B cell (primary cell): ENCODE measurements at regions not wholly inside any gene's neighbourhood (a gene's known extent, or its start where the extent isn't known, plus 50 kb on each side); places are given as distances from the start of the nearest gene placed in this dataset.

ENCODE experiments used
- ATAC-seq: fragments of 200-7000 bp; cut with Tn5 transposase; one replicate; pipeline ENCODE4 v1.10.0; 2021; ENCODE audit warnings: low read depth, mild to moderate bottlenecking, moderate number of reproducible peaks, moderate library complexity
- CTCF ChIA-PET: fragments of 350-600 bp; sonication (Branson Sonifier 250); formaldehyde crosslinking; loops from one replicate; lab custom pipeline; 2021; ENCODE audit warnings: antibody characterized with exemption, inconsistent platforms; lab: Charles Lee
- POLR2A ChIA-PET: fragments of 350-600 bp; sonication (Branson Sonifier 250); formaldehyde crosslinking; loops from one replicate; lab custom pipeline; 2021; ENCODE audit warnings: antibody characterized with exemption; lab: Charles Lee
- DNase-seq: peaks from one replicate; pipeline ENCODE4 v3.0.0; 2013
- H2AFZ ChIP-seq: 2 replicates; pipeline ENCODE4 v1.6.1; 2012; ENCODE audit warnings: mild to moderate bottlenecking, low read depth, low read length; ENCODE audit not compliant: insufficient read depth, poor library complexity, severe bottlenecking
- H3K27ac ChIP-seq, 2 donors: 1 replicate in 1 of 2; 2 replicates in 1 of 2; pipeline ENCODE4 v1.5.1; 2012 to 2013; ENCODE audit warnings: low read length in 2 of 2, mild to moderate bottlenecking in 2 of 2, moderate library complexity in 1 of 2
- H3K27me3 ChIP-seq, 4 experiments: fragments of 200-600 bp in 1 of 4; sonication (generic) in 1 of 4; replicated peaks in 1 of 4; 1 replicate in 2 of 4; 2 replicates in 2 of 4; pipeline versions ENCODE4 v1.6.1 to v1.7.0; 2013 to 2016; ENCODE audit warnings: low read length in 3 of 4, mild to moderate bottlenecking in 2 of 4, mixed read lengths in 1 of 4, moderate library complexity in 1 of 4; ENCODE audit not compliant: insufficient read depth in 4 of 4, control insufficient read depth in 3 of 4; ENCODE audit errors: control extremely low read depth in 1 of 4
- H3K36me3 ChIP-seq, 2 experiments: replicated peaks in 1 of 2; 1 replicate in 1 of 2; 2 replicates in 1 of 2; pipeline versions ENCODE4 v1.6.1 to v1.7.1; 2013; ENCODE audit warnings: low read length in 1 of 2; ENCODE audit not compliant: insufficient read depth in 2 of 2, control insufficient read depth in 1 of 2; ENCODE audit errors: control extremely low read depth in 1 of 2, extremely low read depth in 1 of 2
- H3K4me1 ChIP-seq, 2 donors: fragments of 200-600 bp in 1 of 2; sonication (generic) in 1 of 2; 1 replicate in 1 of 2; 2 replicates in 1 of 2; pipeline versions ENCODE4 v1.5.1 to v1.6.1; 2013 to 2017; ENCODE audit warnings: low read length in 2 of 2; ENCODE audit not compliant: control insufficient read depth in 2 of 2, insufficient read depth in 2 of 2
- H3K4me2 ChIP-seq: replicated peaks from 2 replicates; pipeline ENCODE3; 2012; ENCODE audit warnings: mild to moderate bottlenecking, low read depth, low read length; ENCODE audit not compliant: poor library complexity, severe bottlenecking
- H3K4me3 ChIP-seq, 5 experiments: fragments of 200-600 bp in 1 of 5; sonication (generic) in 1 of 5; 1 replicate in 3 of 5; 2 replicates in 2 of 5; pipeline versions ENCODE4 v1.5.1 to v1.7.0; 2011 to 2016; ENCODE audit warnings: low read length in 4 of 5, mild to moderate bottlenecking in 4 of 5, low read depth in 2 of 5, control low read depth in 1 of 5, moderate library complexity in 1 of 5; ENCODE audit not compliant: insufficient read depth in 1 of 5; ENCODE audit errors: control extremely low read depth in 1 of 5, extremely low read depth in 1 of 5
- H3K79me2 ChIP-seq: fragments of 200-600 bp; sonication (generic); one replicate; pipeline ENCODE4 v1.6.0; 2016; ENCODE audit warnings: low read length; ENCODE audit not compliant: control insufficient read depth, insufficient read depth
- H3K9ac ChIP-seq: fragments of 200-600 bp; sonication (generic); 2 replicates; pipeline ENCODE4 v1.6.1; 2017; ENCODE audit warnings: mild to moderate bottlenecking, low read length, moderate library complexity
- H3K9me3 ChIP-seq, 3 donors: one replicate each; pipeline versions ENCODE4 v1.6.1 to v1.7.1; 2013; ENCODE audit warnings: low read length in 2 of 3; ENCODE audit not compliant: control insufficient read depth in 2 of 3, insufficient read depth in 1 of 3; ENCODE audit errors: control extremely low read depth in 1 of 3
- H4K20me1 ChIP-seq: 2 replicates; pipeline ENCODE4 v1.6.0; 2012; ENCODE audit warnings: mild to moderate bottlenecking, low read length; ENCODE audit not compliant: insufficient read depth, control insufficient read depth, poor library complexity, severe bottlenecking
- H3K27ac Mint-ChIP-seq: one replicate; pipeline ENCODE4 v1.8.0; 2021; ENCODE audit warnings: mixed read lengths
- H3K27me3 Mint-ChIP-seq: one replicate; pipeline ENCODE4 v1.8.0; 2021; ENCODE audit warnings: mixed read lengths
- H3K4me1 Mint-ChIP-seq: one replicate; pipeline ENCODE4 v1.8.0; 2021; ENCODE audit warnings: mixed read lengths
- H3K4me3 Mint-ChIP-seq: one replicate; pipeline ENCODE4 v1.8.0; 2021; ENCODE audit warnings: mixed read lengths
- H3K9me3 Mint-ChIP-seq: one replicate; pipeline ENCODE4 v1.8.0; 2022; ENCODE audit warnings: mixed read lengths; ENCODE audit not compliant: insufficient read depth
- EZH2 ChIP-seq: IDR thresholded peaks from 2 replicates; pipeline ENCODE4 v1.6.1; 2012; ENCODE audit warnings: borderline replicate concordance, low read depth, mild to moderate bottlenecking, moderate library complexity, low read length; ENCODE audit not compliant: insufficient read depth, poor library complexity, severe bottlenecking
- WGBS: methylation state at CpG from one replicate; pipeline ENCODE4 v1.1.5; 2013; ENCODE audit warnings: missing lambda C conversion rate; ENCODE audit not compliant: insufficient coverage; 5-methylcytosine and 5-hydroxymethylcytosine counted together
- intact Hi-C: fragments of 100-400 bp; cut with micrococcal nuclease; formaldehyde crosslinking; loops from one replicate; pipeline ENCODE4 v1.10.0; 2022
- TF ChIP-seq, protein P1 (sequence below): fragments of 200-600 bp; IDR thresholded peaks from one replicate; pipeline ENCODE4 v1.8.0; 2022; ENCODE audit warnings: antibody characterized with exemption, mild to moderate bottlenecking

DNA sequence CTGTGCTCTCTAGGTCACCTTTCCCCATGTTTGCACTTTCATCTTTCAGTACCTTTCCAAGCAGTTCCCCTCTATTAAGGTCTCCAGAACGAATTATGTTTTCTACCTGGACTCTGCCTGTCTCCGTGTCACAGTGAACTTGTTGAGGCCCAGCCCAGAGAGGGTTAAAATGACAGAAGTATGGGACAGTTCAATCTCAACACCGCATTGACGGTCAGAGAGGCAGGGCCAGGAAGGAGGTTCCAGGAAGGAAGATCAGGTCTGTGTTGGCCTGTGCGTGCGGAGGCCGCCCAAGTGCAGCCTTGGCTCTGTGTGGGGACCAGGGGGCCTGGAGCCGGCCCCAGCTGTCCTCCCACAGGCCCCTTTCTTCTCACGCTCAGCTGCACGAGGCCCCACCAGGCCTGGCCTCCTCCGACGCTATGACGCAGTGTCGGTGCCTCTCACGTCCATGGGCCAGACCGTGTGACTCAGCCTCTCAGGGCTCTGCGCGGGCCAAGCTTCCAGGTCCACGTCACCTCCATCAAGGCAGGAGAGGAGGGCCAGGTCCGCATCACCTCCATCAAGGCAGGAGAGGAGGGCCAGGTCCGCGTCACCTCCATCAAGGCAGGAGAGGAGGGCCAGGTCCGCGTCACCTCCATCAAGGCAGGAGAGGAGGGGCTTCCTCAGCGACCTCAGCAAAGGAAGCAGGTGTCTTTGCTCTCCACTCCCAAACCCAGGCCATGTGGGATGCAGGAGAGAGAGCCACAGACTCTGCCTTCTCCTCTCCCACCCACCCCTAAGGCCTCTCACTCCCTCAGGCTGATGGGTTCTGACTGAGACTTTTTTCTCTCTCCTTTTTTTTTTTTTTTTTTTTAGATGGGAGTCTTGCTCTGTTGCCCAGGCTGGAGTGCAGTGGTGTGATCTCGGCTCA, 83.1 kb downstream of the CPN2 start:
- Histone ChIP-seq H3K4me1 (peaks cover 10% of the 10 kb centered on the region in 2 donors), H3K36me3 (no peaks in the 10 kb centered on the region), H3K27ac (no peak overlapping the region), H4K20me1 (no peaks in the 10 kb centered on the region), H3K4me3 (no peak overlapping the region), H3K79me2 (no peaks in the 10 kb centered on the region), H3K9me3 (no peaks in the 10 kb centered on the region), H3K27me3 (peaks cover 0 to 40% (median 6%) of the 10 kb centered on the region in 4 experiments), H2AFZ (no peak overlapping the region), H3K4me2 (no peak overlapping the region), H3K9ac (no peak overlapping the region)
- TF ChIP-seq, protein P1, sequence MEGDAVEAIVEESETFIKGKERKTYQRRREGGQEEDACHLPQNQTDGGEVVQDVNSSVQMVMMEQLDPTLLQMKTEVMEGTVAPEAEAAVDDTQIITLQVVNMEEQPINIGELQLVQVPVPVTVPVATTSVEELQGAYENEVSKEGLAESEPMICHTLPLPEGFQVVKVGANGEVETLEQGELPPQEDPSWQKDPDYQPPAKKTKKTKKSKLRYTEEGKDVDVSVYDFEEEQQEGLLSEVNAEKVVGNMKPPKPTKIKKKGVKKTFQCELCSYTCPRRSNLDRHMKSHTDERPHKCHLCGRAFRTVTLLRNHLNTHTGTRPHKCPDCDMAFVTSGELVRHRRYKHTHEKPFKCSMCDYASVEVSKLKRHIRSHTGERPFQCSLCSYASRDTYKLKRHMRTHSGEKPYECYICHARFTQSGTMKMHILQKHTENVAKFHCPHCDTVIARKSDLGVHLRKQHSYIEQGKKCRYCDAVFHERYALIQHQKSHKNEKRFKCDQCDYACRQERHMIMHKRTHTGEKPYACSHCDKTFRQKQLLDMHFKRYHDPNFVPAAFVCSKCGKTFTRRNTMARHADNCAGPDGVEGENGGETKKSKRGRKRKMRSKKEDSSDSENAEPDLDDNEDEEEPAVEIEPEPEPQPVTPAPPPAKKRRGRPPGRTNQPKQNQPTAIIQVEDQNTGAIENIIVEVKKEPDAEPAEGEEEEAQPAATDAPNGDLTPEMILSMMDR, result no peak
- no peak for TF ChIP-seq EZH2
- DNase-seq (no peak), ATAC-seq (no peak)
- CTCF ChIA-PET, result interaction anchor here (2.0 kb wide), 1 partner anchor 48 kb away, joined by 5 read pairs; no protein-coding TSS in a partner anchor
- Mint-ChIP-seq H3K27ac (no peak overlapping the region), H3K27me3 (peaks cover 48% of the 10 kb centered on the region), H3K4me1 (peaks cover 14% of the 10 kb centered on the region), H3K9me3 (no peaks in the 10 kb centered on the region), H3K4me3 (no peak overlapping the region)
- POLR2A ChIA-PET, result no interaction called here
- 88% methylated on average over 24 of the region's 26 CpGs for WGBS
- intact Hi-C loops, result no loop called here
